WTC11 (cell line): ENCODE measurements at regions not wholly inside any gene's neighbourhood (a gene's known extent, or its start where the extent isn't known, plus 50 kb on each side); places are given as distances from the start of the nearest gene placed in this dataset.

Experiments used
- ATAC-seq: fragments of 200-7000 bp; cut with Tn5 transposase; 2 replicates; pipeline ENCODE4 v1.10.0; 2021; ENCODE audit warnings: mild to moderate bottlenecking, moderate library complexity
- CTCF ChIA-PET: fragments of 300-600 bp; sonication (Branson Sonifier 250); formaldehyde crosslinking; loops from one replicate; lab custom pipeline; 2021; ENCODE audit warnings: antibody characterized with exemption; lab: Charles Lee
- POLR2A ChIA-PET: fragments of 350-600 bp; sonication (Branson Sonifier 250); formaldehyde crosslinking; loops from one replicate; lab custom pipeline; 2021; ENCODE audit warnings: antibody characterized with exemption; lab: Charles Lee
- DNase-seq: peaks from one replicate; pipeline ENCODE4 v3.0.0; 2021; ENCODE audit warnings: low spot score
- H3K27ac Mint-ChIP-seq: 2 replicates; pipeline ENCODE4 v1.8.0; 2021; ENCODE audit warnings: mixed read lengths
- H3K27me3 Mint-ChIP-seq: 2 replicates; pipeline ENCODE4 v1.8.0; 2021; ENCODE audit warnings: low read depth, mild to moderate bottlenecking, moderate library complexity, mixed read lengths
- H3K36me3 Mint-ChIP-seq: 2 replicates; pipeline ENCODE4 v1.8.0; 2021; ENCODE audit warnings: mixed read lengths
- H3K4me1 Mint-ChIP-seq: 2 replicates; pipeline ENCODE4 v1.8.0; 2022; ENCODE audit warnings: mixed read lengths
- H3K4me3 Mint-ChIP-seq: 2 replicates; pipeline ENCODE4 v1.8.0; 2021; ENCODE audit warnings: mild to moderate bottlenecking, moderate library complexity, mixed read lengths
- H3K9me3 Mint-ChIP-seq: 2 replicates; pipeline ENCODE4 v1.8.0; 2021; ENCODE audit warnings: mixed read lengths
- AFF4 ChIP-seq: sonication (generic); formaldehyde crosslinking; IDR thresholded peaks from 2 replicates; pipeline ENCODE4 v1.8.1; 2023; ENCODE audit warnings: mild to moderate bottlenecking, missing genetic modification reagents, borderline replicate concordance
- ATF1 ChIP-seq: sonication (generic); formaldehyde crosslinking; IDR thresholded peaks from 2 replicates; pipeline ENCODE4 v1.8.1; 2023; ENCODE audit warnings: mild to moderate bottlenecking, moderate library complexity, missing genetic modification reagents
- ATF6 ChIP-seq: sonication (generic); formaldehyde crosslinking; IDR thresholded peaks from 2 replicates; pipeline ENCODE4 v1.8.1; 2023; ENCODE audit warnings: mild to moderate bottlenecking, missing genetic modification reagents
- CTCF ChIP-seq: fragments of 200-600 bp; IDR thresholded peaks from 2 replicates; pipeline ENCODE4 v1.8.0; 2022; ENCODE audit warnings: antibody characterized with exemption
- ERG ChIP-seq: fragments of 250-450 bp; sonication (Bioruptor Pico); IDR thresholded peaks from 2 replicates; pipeline ENCODE4 v1.8.0; 2021; ENCODE audit warnings: mild to moderate bottlenecking
- GABPB1 ChIP-seq: sonication (generic); formaldehyde crosslinking; IDR thresholded peaks from 2 replicates; pipeline ENCODE4 v1.8.1; 2023; ENCODE audit warnings: mild to moderate bottlenecking, missing genetic modification reagents
- GRHL2 ChIP-seq: fragments of 250-450 bp; sonication (Bioruptor Pico); IDR thresholded peaks from 2 replicates; pipeline ENCODE4 v1.8.0; 2022; ENCODE audit warnings: mild to moderate bottlenecking, moderate library complexity; ENCODE audit not compliant: insufficient replicate concordance, severe bottlenecking
- HMGXB4 ChIP-seq: sonication (generic); formaldehyde crosslinking; IDR thresholded peaks from 2 replicates; pipeline ENCODE4 v1.8.1; 2023; ENCODE audit warnings: mild to moderate bottlenecking, moderate library complexity, missing genetic modification reagents
- JUN ChIP-seq: sonication (generic); formaldehyde crosslinking; IDR thresholded peaks from 2 replicates; pipeline ENCODE4 v1.8.0; 2023; ENCODE audit warnings: mild to moderate bottlenecking, missing genetic modification reagents
- MAX ChIP-seq: sonication (generic); formaldehyde crosslinking; IDR thresholded peaks from 2 replicates; pipeline ENCODE4 v1.8.0; 2022; ENCODE audit warnings: mild to moderate bottlenecking, missing genetic modification reagents
- NFE2L1 ChIP-seq: sonication (generic); formaldehyde crosslinking; IDR thresholded peaks from 2 replicates; pipeline ENCODE4 v1.8.1; 2023; ENCODE audit warnings: missing genetic modification reagents
- NR1H2 ChIP-seq: sonication (generic); formaldehyde crosslinking; IDR thresholded peaks from 2 replicates; pipeline ENCODE4 v1.9.0; 2021; ENCODE audit warnings: mild to moderate bottlenecking, moderate library complexity, missing genetic modification reagents
- OVOL2 ChIP-seq: fragments of 250-450 bp; sonication (Bioruptor Pico); IDR thresholded peaks from 2 replicates; pipeline ENCODE4 v1.9.0; 2021; ENCODE audit warnings: mild to moderate bottlenecking, borderline replicate concordance
- PRDM15 ChIP-seq: sonication (generic); formaldehyde crosslinking; IDR thresholded peaks from 2 replicates; pipeline ENCODE4 v1.8.0; 2022; ENCODE audit warnings: missing genetic modification reagents
- PREB ChIP-seq: sonication (generic); formaldehyde crosslinking; IDR thresholded peaks from 2 replicates; pipeline ENCODE4 v1.8.1; 2022; ENCODE audit warnings: mild to moderate bottlenecking, missing genetic modification reagents, moderate library complexity, borderline replicate concordance
- SOX15 ChIP-seq: fragments of 250-450 bp; sonication (Bioruptor Pico); IDR thresholded peaks from 2 replicates; pipeline ENCODE4 v1.9.0; 2021; ENCODE audit warnings: mild to moderate bottlenecking
- TEAD1 ChIP-seq: sonication (generic); formaldehyde crosslinking; IDR thresholded peaks from 2 replicates; pipeline ENCODE4 v1.8.0; 2022; ENCODE audit warnings: mild to moderate bottlenecking, missing genetic modification reagents
- TP53 ChIP-seq: sonication (generic); formaldehyde crosslinking; IDR thresholded peaks from 2 replicates; pipeline ENCODE4 v1.8.1; 2023; ENCODE audit warnings: mild to moderate bottlenecking, missing genetic modification reagents
- USF1 ChIP-seq: sonication (generic); formaldehyde crosslinking; IDR thresholded peaks from 2 replicates; pipeline ENCODE4 v1.8.0; 2022; ENCODE audit warnings: mild to moderate bottlenecking, missing genetic modification reagents
- ZNF396 ChIP-seq: fragments of 250-450 bp; sonication (Bioruptor Pico); IDR thresholded peaks from 2 replicates; pipeline ENCODE4 v1.8.0; 2021; ENCODE audit warnings: mild to moderate bottlenecking, moderate library complexity, borderline replicate concordance

GRCh38 chr14:49484180-49484579, 102.0 kb downstream of the RPS29 start (continued):
- TF ChIP-seq MAX (CRISPR knock-in tag), result no peak
- no peak for TF ChIP-seq PREB (CRISPR knock-in tag)
- no peak for TF ChIP-seq PRDM15 (CRISPR knock-in tag)
- no peak for TF ChIP-seq USF1 (CRISPR knock-in tag)

GRCh38 chr14:49483268-49483667, 102.9 kb downstream of the RPS29 start:
- Mint-ChIP-seq H3K36me3 (peaks cover 6% of the 10 kb centered on the region), H3K27me3 (no peaks in the 10 kb centered on the region), H3K4me1 (peaks cover 12% of the 10 kb centered on the region), H3K4me3 (no peak overlapping the region), H3K27ac (no peak overlapping the region), H3K9me3 (peaks cover 21% of the 10 kb centered on the region)
- DNase-seq, result no peak
- ChIA-PET POLR2A (no interaction called here), CTCF (no interaction called here)
- no peak for ATAC-seq
- TF ChIP-seq JUN (CRISPR knock-in tag), result no peak
- no peak for TF ChIP-seq NR1H2 (CRISPR knock-in tag)
- no peak for TF ChIP-seq ATF6
- TF ChIP-seq HMGXB4 (CRISPR knock-in tag), result no peak
- TF ChIP-seq ZNF396 (CRISPR knock-in tag), result no peak
- no peak for TF ChIP-seq ERG (CRISPR knock-in tag)
- no peak for TF ChIP-seq CTCF
- TF ChIP-seq GABPB1 (CRISPR knock-in tag), result no peak
- TF ChIP-seq ATF1 (CRISPR knock-in tag), result no peak
- TF ChIP-seq GRHL2, result no peak
- no peak for TF ChIP-seq SOX15 (CRISPR knock-in tag)
- no peak for TF ChIP-seq TEAD1 (CRISPR knock-in tag)
- TF ChIP-seq NFE2L1 (CRISPR knock-in tag), result no peak
- no peak for TF ChIP-seq AFF4 (CRISPR knock-in tag)
- TF ChIP-seq OVOL2 (CRISPR knock-in tag), result no peak
- TF ChIP-seq TP53 (CRISPR knock-in tag), result no peak
